Keratinocyte (primary cell): ENCODE measurements at regions not wholly inside any gene's neighbourhood (a gene's known extent, or its start where the extent isn't known, plus 50 kb on each side); places are given as distances from the start of the nearest gene placed in this dataset.

Source experiments
- DNase-seq: peaks from one replicate; pipeline ENCODE4 v3.0.0-alpha.2; 2011; ENCODE audit warnings: low read depth, missing footprints, low spot score
- FAIRE-seq: peaks from 2 replicates; lab custom pipeline; 2011; peaks lifted over from hg19 to GRCh38; lab: Jason Lieb, UNC
- H2AFZ ChIP-seq: 2 replicates; pipeline ENCODE4 v1.6.0; 2012; ENCODE audit warnings: low read length, control low read depth, inconsistent platforms; ENCODE audit not compliant: control insufficient read depth
- H3K27ac ChIP-seq: 2 replicates; pipeline ENCODE4 v1.5.1; 2011; ENCODE audit warnings: low read length; ENCODE audit not compliant: control insufficient read depth, insufficient read depth
- H3K27me3 ChIP-seq: 3 replicates; pipeline ENCODE4 v1.6.0; 2011; ENCODE audit warnings: low read length; ENCODE audit not compliant: control insufficient read depth, insufficient read depth; ENCODE audit errors: extremely low read depth
- H3K36me3 ChIP-seq, 2 experiments: 2 replicates in 1 of 2; 3 replicates in 1 of 2; pipeline ENCODE4 v1.5.1; 2011; ENCODE audit warnings: low read length in 2 of 2, mild to moderate bottlenecking in 1 of 2; ENCODE audit not compliant: control insufficient read depth in 2 of 2, insufficient read depth in 2 of 2; ENCODE audit errors: extremely low read depth in 1 of 2
- H3K4me1 ChIP-seq: 3 replicates; pipeline ENCODE4 v1.5.1; 2011; ENCODE audit warnings: low read length; ENCODE audit not compliant: control insufficient read depth, insufficient read depth; ENCODE audit errors: extremely low read depth
- H3K4me2 ChIP-seq: 3 replicates; pipeline ENCODE4 v1.6.0; 2011; ENCODE audit warnings: low read depth, low read length; ENCODE audit not compliant: control insufficient read depth, insufficient read depth; ENCODE audit errors: extremely low read depth
- H3K4me3 ChIP-seq, 3 experiments: fragments of 200-600 bp in 1 of 3; sonication (generic) in 1 of 3; 2 replicates in 2 of 3; 3 replicates in 1 of 3; pipeline ENCODE4 v1.5.1; 2011 to 2016; ENCODE audit warnings: low read length in 3 of 3, mild to moderate bottlenecking in 3 of 3, control low read depth in 2 of 3, inconsistent platforms in 1 of 3, low read depth in 1 of 3, mixed read lengths in 1 of 3, mixed run types in 1 of 3, moderate library complexity in 1 of 3; ENCODE audit not compliant: control insufficient read depth in 2 of 3, insufficient read depth in 2 of 3; ENCODE audit errors: extremely low read depth in 1 of 3
- H3K79me2 ChIP-seq: 2 replicates; pipeline ENCODE4 v1.6.0; 2012; ENCODE audit warnings: low read length; ENCODE audit not compliant: control insufficient read depth, insufficient read depth
- H3K9ac ChIP-seq: 3 replicates; pipeline ENCODE4 v1.6.0; 2011; ENCODE audit warnings: low read length; ENCODE audit not compliant: control insufficient read depth, insufficient read depth; ENCODE audit errors: extremely low read depth
- H3K9me1 ChIP-seq: 3 replicates; pipeline ENCODE4 v1.6.0; 2011; ENCODE audit warnings: low read length; ENCODE audit not compliant: control insufficient read depth, insufficient read depth; ENCODE audit errors: extremely low read depth
- H3K9me3 ChIP-seq: 2 replicates; pipeline ENCODE4 v1.5.1; 2012; ENCODE audit warnings: low read depth, low read length; ENCODE audit not compliant: control insufficient read depth
- H4K20me1 ChIP-seq: 3 replicates; pipeline ENCODE4 v1.6.0; 2011; ENCODE audit warnings: low read length; ENCODE audit not compliant: control insufficient read depth, insufficient read depth; ENCODE audit errors: extremely low read depth
- CTCF ChIP-seq, 3 experiments: IDR thresholded peaks in 1 of 3; conservative IDR thresholded peaks in 1 of 3; optimal IDR thresholded peaks in 1 of 3; 2 replicates in 2 of 3; 3 replicates in 1 of 3; pipeline versions ENCODE3 to v1.5.1; 2011; ENCODE audit warnings: low read length in 3 of 3, mild to moderate bottlenecking in 3 of 3, moderate library complexity in 2 of 3, control low read depth in 1 of 3, inconsistent platforms in 1 of 3; ENCODE audit not compliant: insufficient read depth in 2 of 3; ENCODE audit errors: extremely low read depth in 1 of 3
- EZH2 ChIP-seq: IDR thresholded peaks from one replicate; pipeline ENCODE4 v1.6.1; 2012; ENCODE audit warnings: inconsistent platforms, mild to moderate bottlenecking, low read length, moderate library complexity
- dilution Hi-C: fragments of 300-500 bp; cut with MboI; formaldehyde crosslinking; loops from one replicate; pipeline ENCODE4 v1.7.0; 2020; ENCODE audit warnings: low sequenced_read_pairs; ENCODE audit not compliant: extremely low pct_ligation_motif_present

GRCh38 chr14:101073598-101073965 lies 170.1 kb upstream of the RTL1 start:
- dilution Hi-C loops: no loop called here
- Histone ChIP-seq H2AFZ (no peak overlapping the region), H3K9me1 (no peaks in the 10 kb centered on the region), H3K9ac (no peak overlapping the region), H3K9me3 (no peaks in the 10 kb centered on the region), H3K79me2 (no peaks in the 10 kb centered on the region), H4K20me1 (no peaks in the 10 kb centered on the region), H3K27ac (no peak overlapping the region), H3K27me3 (peaks cover 33% of the 10 kb centered on the region), H3K4me1 (peaks cover 10% of the 10 kb centered on the region), H3K36me3 (no peaks in the 10 kb centered on the region), H3K4me2 (no peak overlapping the region), H3K4me3 (no peak overlapping the region)
- DNase-seq (no peak), FAIRE-seq (no peak)
- no peak for TF ChIP-seq EZH2
- TF ChIP-seq CTCF (optimal IDR thresholded peaks at IDR 0.05 in 1 of 3, IDR thresholded peaks at IDR 0.05 in 1 of 3, conservative IDR thresholded peaks at IDR 0.05 in 1 of 3; ENCODE audit: extremely low read depth in 1 of 3, insufficient read depth in 2 of 3, low read length in 3 of 3): no peak

GRCh38 chr14:101074196-101075024 lies 170.9 kb upstream of the RTL1 start:
- no peaks in the 10 kb centered on the region for H3K9me1 ChIP-seq
- H3K9me3 ChIP-seq: no peaks in the 10 kb centered on the region
- H3K4me3 ChIP-seq: no peak overlapping the region
- peaks cover 10% of the 10 kb centered on the region for H3K4me1 ChIP-seq
- no peaks in the 10 kb centered on the region for H4K20me1 ChIP-seq
- no peak for FAIRE-seq
- H3K4me2 ChIP-seq: no peak overlapping the region
- H3K27me3 ChIP-seq: peaks cover 37% of the 10 kb centered on the region
- dilution Hi-C loops: no loop called here
- H3K79me2 ChIP-seq: no peaks in the 10 kb centered on the region
- H3K36me3 ChIP-seq: no peaks in the 10 kb centered on the region
- no peak overlapping the region for H3K27ac ChIP-seq
- DNase-seq: no peak
- H3K9ac ChIP-seq: no peak overlapping the region
- H2AFZ ChIP-seq: no peak overlapping the region
- TF ChIP-seq CTCF (optimal IDR thresholded peaks at IDR 0.05 in 1 of 3, IDR thresholded peaks at IDR 0.05 in 1 of 3, conservative IDR thresholded peaks at IDR 0.05 in 1 of 3; ENCODE audit: extremely low read depth in 1 of 3, insufficient read depth in 2 of 3, low read length in 3 of 3) (no peak), EZH2 (no peak)
